ENCODE measurements at regions not wholly inside any gene's neighbourhood (a gene's known extent, or its start where the extent isn't known, plus 50 kb on each side); places are given as distances from the start of the nearest gene placed in this dataset.

- ATAC-seq (no peak), DNase-seq (ENCODE audit: low spot score) (no peak), FAIRE-seq (no peak)
- H4K20me1 ChIP-seq (ENCODE audit: insufficient read depth, low read length), result no peaks in the 10 kb centered on the region
- no peaks in the 10 kb centered on the region for H3K79me2 ChIP-seq (ENCODE audit: insufficient read depth, low read length)
- H3K36me3 ChIP-seq (replicated peaks in 1 of 2; ENCODE audit: control insufficient read depth in 1 of 2, insufficient read depth in 2 of 2, low read length in 2 of 2), result no peaks in the 10 kb centered on the region
- no peak overlapping the region for H2AFZ ChIP-seq (ENCODE audit: low read length)
- peaks cover 81% of the 10 kb centered on the region for H3K4me1 ChIP-seq (ENCODE audit: insufficient read depth, low read length)
- WGBS (ENCODE audit: low lambda C conversion rate), result 64% methylated on average over 15 of the region's 15 CpGs
- ChIA-PET CTCF (ENCODE audit: low intra/inter-chr PET ratio, low total read pairs) (no interaction called here), POLR2A (interaction anchor here (2.3 kb wide), 1 partner anchor 11 kb away, joined by 6 read pairs; no protein-coding TSS in a partner anchor)
- no peak overlapping the region for H3K9ac ChIP-seq (ENCODE audit: insufficient read depth, low read depth, low read length)
- in situ Hi-C loops (cut with HindIII; ENCODE audit: extremely low pct_ligation_motif_present, low pct_unique_long_range_greater_than_20kb) (no loop called here), intact Hi-C loops (cut with micrococcal nuclease; ENCODE audit: unreplicated experiment) (no loop called here)
- H3K4me2 ChIP-seq (ENCODE audit: low read depth, low read length), result no peak overlapping the region
- no peaks in the 10 kb centered on the region for H3K27me3 ChIP-seq (ENCODE audit: control insufficient read depth in 1 of 2, insufficient read depth in 2 of 2, low read length in 2 of 2)
- peak; percentile 23 for TF ChIP-seq AGO2 (optimal IDR thresholded peaks at IDR 0.05; ENCODE audit: low read depth, low read length)
- TF ChIP-seq CEBPB (IDR thresholded peaks at IDR 0.05; ENCODE audit: borderline replicate concordance, low read depth, low read length), result peak; percentile 53; the same call in 1 of the 2 replicates
- no peak for TF ChIP-seq POLR2AphosphoS2 (IDR thresholded peaks at IDR 0.05; ENCODE audit: low read depth, low read length)
- TF ChIP-seq ZNF687 (CRISPR knock-in tag; IDR thresholded peaks at IDR 0.05), result peak; percentile 43
- BruUV-seq (replicated peaks), result no TSS peak
- no peak overlapping the region for H3K4me3 ChIP-seq (replicated peaks in 1 of 3; ENCODE audit: insufficient read depth in 1 of 3, low read depth in 2 of 3, low read length in 3 of 3)
- H3K27ac ChIP-seq (ENCODE audit: extremely low read length, insufficient read depth, low read length), result no peak overlapping the region
- no peaks in the 10 kb centered on the region for H3K9me3 ChIP-seq (ENCODE audit: low read length)
These were observed 242.3 kb downstream of the TOMM20 start for GRCh38 chr1:234886081-234886984.
